Neural progenitor cell (in vitro differentiated cells): ENCODE measurements at regions not wholly inside any gene's neighbourhood (a gene's known extent, or its start where the extent isn't known, plus 50 kb on each side); places are given as distances from the start of the nearest gene placed in this dataset.

ENCODE experiments used
- EZH2 ChIP-seq: fragments of 200-600 bp; sonication (generic); IDR thresholded peaks from 2 replicates; pipeline ENCODE4 v1.6.1; 2017; ENCODE audit warnings: antibody characterized with exemption, mild to moderate bottlenecking, moderate library complexity
- EZH2phosphoT487 ChIP-seq: fragments of 200-600 bp; sonication (generic); IDR thresholded peaks from 2 replicates; pipeline ENCODE4 v1.6.1; 2017; ENCODE audit warnings: antibody characterized with exemption
- TF ChIP-seq, protein P1 (sequence below): fragments of 200-600 bp; sonication (generic); IDR thresholded peaks from 2 replicates; pipeline ENCODE4 v1.5.1; 2017; ENCODE audit warnings: antibody characterized with exemption, mild to moderate bottlenecking

- TF ChIP-seq, protein P1, sequence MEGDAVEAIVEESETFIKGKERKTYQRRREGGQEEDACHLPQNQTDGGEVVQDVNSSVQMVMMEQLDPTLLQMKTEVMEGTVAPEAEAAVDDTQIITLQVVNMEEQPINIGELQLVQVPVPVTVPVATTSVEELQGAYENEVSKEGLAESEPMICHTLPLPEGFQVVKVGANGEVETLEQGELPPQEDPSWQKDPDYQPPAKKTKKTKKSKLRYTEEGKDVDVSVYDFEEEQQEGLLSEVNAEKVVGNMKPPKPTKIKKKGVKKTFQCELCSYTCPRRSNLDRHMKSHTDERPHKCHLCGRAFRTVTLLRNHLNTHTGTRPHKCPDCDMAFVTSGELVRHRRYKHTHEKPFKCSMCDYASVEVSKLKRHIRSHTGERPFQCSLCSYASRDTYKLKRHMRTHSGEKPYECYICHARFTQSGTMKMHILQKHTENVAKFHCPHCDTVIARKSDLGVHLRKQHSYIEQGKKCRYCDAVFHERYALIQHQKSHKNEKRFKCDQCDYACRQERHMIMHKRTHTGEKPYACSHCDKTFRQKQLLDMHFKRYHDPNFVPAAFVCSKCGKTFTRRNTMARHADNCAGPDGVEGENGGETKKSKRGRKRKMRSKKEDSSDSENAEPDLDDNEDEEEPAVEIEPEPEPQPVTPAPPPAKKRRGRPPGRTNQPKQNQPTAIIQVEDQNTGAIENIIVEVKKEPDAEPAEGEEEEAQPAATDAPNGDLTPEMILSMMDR: no peak
- TF ChIP-seq EZH2 (no peak), EZH2phosphoT487 (no peak)
Observed at GRCh38 chr11:106381895-106382294, 304.4 kb downstream of the AASDHPPT start.
